ENCODE measurements at regions not wholly inside any gene's neighbourhood (a gene's known extent, or its start where the extent isn't known, plus 50 kb on each side); places are given as distances from the start of the nearest gene placed in this dataset.
"Not testable (repeated sequence)": the region's sequence is repeated elsewhere in the genome, so short reads cannot be mapped to it uniquely, and the experiment has no call there.

DNA sequence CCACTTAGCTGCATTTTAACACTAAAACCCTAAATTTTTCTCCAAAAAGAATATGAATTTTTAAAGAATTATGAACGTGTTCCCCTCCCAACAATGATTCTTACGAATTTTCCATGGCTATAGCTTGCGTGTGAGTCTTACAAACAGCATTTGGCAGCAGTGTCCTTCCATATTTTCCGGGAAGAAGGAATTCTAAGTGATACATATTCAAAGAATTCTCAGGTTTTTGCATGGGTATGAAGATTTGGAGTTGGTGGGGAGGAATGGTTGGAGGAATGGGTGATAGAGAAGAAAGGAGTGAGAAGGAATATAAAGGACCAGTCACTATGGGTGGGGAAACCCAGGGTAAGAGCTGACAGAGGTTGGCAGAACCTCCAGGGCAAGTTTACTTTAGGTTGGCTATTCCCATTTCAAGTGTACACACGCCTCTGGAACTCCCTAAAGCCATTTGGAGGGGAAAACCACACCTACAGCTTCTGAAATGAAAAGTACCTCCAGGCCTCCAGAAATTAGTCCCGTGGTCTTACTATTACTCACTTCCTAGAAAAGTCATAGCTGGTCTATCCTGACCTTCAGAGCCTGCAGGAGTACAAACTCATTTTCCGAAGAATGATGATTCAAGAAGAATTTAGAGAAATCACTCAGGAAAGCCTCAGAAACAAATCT, 420.8 kb upstream of the DIPK2B start:
- Histone ChIP-seq H3K27me3 (ENCODE audit: control insufficient read depth, insufficient read depth, low read length) (no peaks in the 10 kb centered on the region), H3K4me3 (ENCODE audit: low read depth, low read length) (no peak overlapping the region), H3K4me1 (ENCODE audit: control insufficient read depth, insufficient read depth, low read length) (no peaks in the 10 kb centered on the region), H3K9me3 (ENCODE audit: control insufficient read depth, insufficient read depth, low read length) (no peaks in the 10 kb centered on the region), H3K36me3 (ENCODE audit: control insufficient read depth, insufficient read depth, low read length) (no peaks in the 10 kb centered on the region), H3K9ac (ENCODE audit: low read depth, low read length) (no peak overlapping the region)

- Histone ChIP-seq H3K27me3 (ENCODE audit: control insufficient read depth, insufficient read depth, low read length) (no peaks in the 10 kb centered on the region), H3K9me3 (ENCODE audit: control insufficient read depth, insufficient read depth, low read length) (no peaks in the 10 kb centered on the region), H3K36me3 (ENCODE audit: control insufficient read depth, insufficient read depth, low read length) (no peaks in the 10 kb centered on the region), H3K4me3 (ENCODE audit: low read depth, low read length) (no peak overlapping the region), H3K9ac (ENCODE audit: low read depth, low read length) (no peak overlapping the region), H3K4me1 (ENCODE audit: control insufficient read depth, insufficient read depth, low read length) (no peaks in the 10 kb centered on the region)
Measured at GRCh38 chrX:45619290-45619689, 418.6 kb upstream of the DIPK2B start.

GRCh38 chrX:45615591-45615990, 414.9 kb upstream of the DIPK2B start:
- not testable (repeated sequence) for H3K27me3 ChIP-seq (ENCODE audit: control insufficient read depth, insufficient read depth, low read length); H3K36me3 ChIP-seq (ENCODE audit: control insufficient read depth, insufficient read depth, low read length); H3K9ac ChIP-seq (ENCODE audit: low read depth, low read length); H3K4me3 ChIP-seq (ENCODE audit: low read depth, low read length); H3K4me1 ChIP-seq (ENCODE audit: control insufficient read depth, insufficient read depth, low read length); H3K9me3 ChIP-seq (ENCODE audit: control insufficient read depth, insufficient read depth, low read length)

- H3K9me3 ChIP-seq (ENCODE audit: control insufficient read depth, insufficient read depth, low read length): no peaks in the 10 kb centered on the region
- no peak overlapping the region for H3K4me3 ChIP-seq (ENCODE audit: low read depth, low read length)
- no peaks in the 10 kb centered on the region for H3K36me3 ChIP-seq (ENCODE audit: control insufficient read depth, insufficient read depth, low read length)
- H3K27me3 ChIP-seq (ENCODE audit: control insufficient read depth, insufficient read depth, low read length): no peaks in the 10 kb centered on the region
- H3K4me1 ChIP-seq (ENCODE audit: control insufficient read depth, insufficient read depth, low read length): no peaks in the 10 kb centered on the region
- H3K9ac ChIP-seq (ENCODE audit: low read depth, low read length): no peak overlapping the region
Measured at GRCh38 chrX:45614853-45615252, 414.2 kb upstream of the DIPK2B start.

GRCh38 chrX:45602151-45602550, 401.5 kb upstream of the DIPK2B start:
- Histone ChIP-seq H3K9me3 (ENCODE audit: control insufficient read depth, insufficient read depth, low read length) (no peaks in the 10 kb centered on the region), H3K27me3 (ENCODE audit: control insufficient read depth, insufficient read depth, low read length) (no peaks in the 10 kb centered on the region), H3K4me3 (ENCODE audit: low read depth, low read length) (no peak overlapping the region), H3K36me3 (ENCODE audit: control insufficient read depth, insufficient read depth, low read length) (no peaks in the 10 kb centered on the region), H3K4me1 (ENCODE audit: control insufficient read depth, insufficient read depth, low read length) (peaks cover 9% of the 10 kb centered on the region), H3K9ac (ENCODE audit: low read depth, low read length) (no peak overlapping the region)

DNA sequence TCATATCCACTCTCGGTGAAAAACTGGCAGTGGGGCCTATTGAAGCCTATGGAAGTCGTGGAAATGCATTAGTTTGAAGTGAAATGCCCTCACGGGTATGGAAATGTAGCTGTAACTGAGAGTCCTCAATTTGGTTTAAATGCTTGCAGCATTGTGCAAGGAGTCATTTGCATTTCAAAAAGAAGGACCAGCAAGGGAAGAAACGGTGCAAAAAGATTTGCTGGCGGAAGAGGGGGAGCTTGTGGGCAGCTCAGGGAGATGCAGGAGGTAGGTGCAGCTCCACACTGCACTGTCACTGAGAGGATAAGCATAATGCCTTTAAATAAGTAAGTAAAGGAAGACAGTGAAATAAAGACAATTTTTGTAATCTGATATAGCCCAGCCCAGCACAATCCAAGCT, 400.4 kb upstream of the DIPK2B start:
- H3K9me3 ChIP-seq (ENCODE audit: control insufficient read depth, insufficient read depth, low read length): no peaks in the 10 kb centered on the region
- H3K36me3 ChIP-seq (ENCODE audit: control insufficient read depth, insufficient read depth, low read length): no peaks in the 10 kb centered on the region
- H3K4me1 ChIP-seq (ENCODE audit: control insufficient read depth, insufficient read depth, low read length): peaks cover 9% of the 10 kb centered on the region
- no peak overlapping the region for H3K9ac ChIP-seq (ENCODE audit: low read depth, low read length)
- H3K27me3 ChIP-seq (ENCODE audit: control insufficient read depth, insufficient read depth, low read length): no peaks in the 10 kb centered on the region
- H3K4me3 ChIP-seq (ENCODE audit: low read depth, low read length): no peak overlapping the region

GRCh38 chrX:45598861-45599260, 398.2 kb upstream of the DIPK2B start:
- Histone ChIP-seq H3K9me3 (ENCODE audit: control insufficient read depth, insufficient read depth, low read length) (no peaks in the 10 kb centered on the region), H3K27me3 (ENCODE audit: control insufficient read depth, insufficient read depth, low read length) (no peaks in the 10 kb centered on the region), H3K4me3 (ENCODE audit: low read depth, low read length) (no peak overlapping the region), H3K4me1 (ENCODE audit: control insufficient read depth, insufficient read depth, low read length) (peaks cover 9% of the 10 kb centered on the region), H3K9ac (ENCODE audit: low read depth, low read length) (no peak overlapping the region), H3K36me3 (ENCODE audit: control insufficient read depth, insufficient read depth, low read length) (no peaks in the 10 kb centered on the region)

DNA sequence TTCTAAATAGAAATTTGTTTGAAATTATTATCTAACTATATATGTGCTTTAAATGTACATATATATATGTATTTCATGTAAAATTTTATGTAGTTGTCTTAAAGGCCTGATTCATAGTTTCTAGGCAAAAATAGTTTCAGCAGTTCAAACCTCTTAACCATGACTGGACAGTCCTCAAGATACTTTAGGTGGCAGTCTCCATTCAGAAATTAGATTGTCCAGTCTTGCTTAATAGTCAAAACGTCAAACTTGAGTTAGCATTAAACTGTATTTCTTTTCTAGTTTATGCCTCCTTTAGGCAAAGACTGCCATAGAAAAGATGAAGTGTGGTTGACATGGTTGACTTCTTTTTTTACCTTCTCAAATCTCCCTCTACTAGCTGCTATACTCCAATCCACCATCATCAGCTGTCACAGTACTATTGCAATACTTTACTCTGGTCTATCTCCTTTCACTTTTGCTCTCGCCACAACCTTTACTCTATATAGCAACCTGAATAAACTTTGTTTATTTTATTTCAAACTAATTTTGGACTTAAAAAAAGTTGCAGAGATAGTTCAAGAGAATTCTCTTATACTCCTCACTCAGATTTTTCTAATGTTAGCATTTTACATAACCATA, 395.6 kb upstream of the DIPK2B start:
- H3K4me1 ChIP-seq (ENCODE audit: control insufficient read depth, insufficient read depth, low read length): peaks cover 7% of the 10 kb centered on the region
- H3K27me3 ChIP-seq (ENCODE audit: control insufficient read depth, insufficient read depth, low read length): no peaks in the 10 kb centered on the region
- H3K36me3 ChIP-seq (ENCODE audit: control insufficient read depth, insufficient read depth, low read length): no peaks in the 10 kb centered on the region
- H3K4me3 ChIP-seq (ENCODE audit: low read depth, low read length): no peak overlapping the region
- H3K9me3 ChIP-seq (ENCODE audit: control insufficient read depth, insufficient read depth, low read length): no peaks in the 10 kb centered on the region
- H3K9ac ChIP-seq (ENCODE audit: low read depth, low read length): no peak overlapping the region

DNA sequence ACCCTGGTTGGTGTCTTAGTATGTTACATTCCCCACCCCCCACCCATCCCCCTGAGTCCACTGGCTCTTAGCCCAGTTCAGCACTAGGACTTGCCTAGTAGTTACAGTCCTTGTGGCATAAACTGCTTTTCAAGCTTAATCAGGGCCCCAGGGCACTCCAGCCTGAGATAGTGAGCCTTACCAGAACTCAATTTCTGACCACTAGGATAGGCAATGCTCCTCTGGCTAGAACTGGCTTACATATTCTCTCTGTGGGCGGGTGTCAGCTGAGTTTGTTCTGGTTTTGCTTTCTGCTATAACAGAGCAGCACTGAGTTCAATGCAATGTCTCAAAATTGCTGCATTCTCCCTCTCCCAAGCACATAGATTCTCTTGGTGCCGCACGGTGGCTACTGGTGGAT, 391.4 kb upstream of the DIPK2B start:
- Histone ChIP-seq H3K4me1 (ENCODE audit: control insufficient read depth, insufficient read depth, low read length) (no peaks in the 10 kb centered on the region), H3K9ac (ENCODE audit: low read depth, low read length) (no peak overlapping the region), H3K27me3 (ENCODE audit: control insufficient read depth, insufficient read depth, low read length) (no peaks in the 10 kb centered on the region), H3K4me3 (ENCODE audit: low read depth, low read length) (no peak overlapping the region), H3K36me3 (ENCODE audit: control insufficient read depth, insufficient read depth, low read length) (no peaks in the 10 kb centered on the region), H3K9me3 (ENCODE audit: control insufficient read depth, insufficient read depth, low read length) (no peaks in the 10 kb centered on the region)

DNA sequence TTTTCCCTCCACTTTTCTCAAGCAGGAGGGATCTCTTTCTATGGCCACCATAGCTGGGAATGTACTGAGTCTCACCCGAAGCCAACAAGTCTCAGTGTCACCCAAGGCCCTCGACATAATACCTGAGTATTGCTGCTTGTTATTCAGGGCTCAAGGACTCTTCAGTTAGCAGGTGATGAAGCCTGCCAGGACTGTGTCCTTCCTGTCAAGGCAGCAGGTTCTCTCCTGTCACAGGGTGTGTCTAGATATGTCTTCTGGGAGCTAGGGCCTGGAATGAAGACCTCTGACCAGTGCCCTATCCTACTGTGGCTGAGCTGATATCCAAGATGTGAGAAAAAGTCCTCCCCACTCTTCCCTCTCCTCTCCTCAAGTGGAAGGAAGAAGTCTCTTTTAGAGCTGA, 391.0 kb upstream of the DIPK2B start:
- Histone ChIP-seq H3K9ac (ENCODE audit: low read depth, low read length) (no peak overlapping the region), H3K4me1 (ENCODE audit: control insufficient read depth, insufficient read depth, low read length) (no peaks in the 10 kb centered on the region), H3K9me3 (ENCODE audit: control insufficient read depth, insufficient read depth, low read length) (no peaks in the 10 kb centered on the region), H3K36me3 (ENCODE audit: control insufficient read depth, insufficient read depth, low read length) (no peaks in the 10 kb centered on the region), H3K27me3 (ENCODE audit: control insufficient read depth, insufficient read depth, low read length) (no peaks in the 10 kb centered on the region), H3K4me3 (ENCODE audit: low read depth, low read length) (no peak overlapping the region)

DNA sequence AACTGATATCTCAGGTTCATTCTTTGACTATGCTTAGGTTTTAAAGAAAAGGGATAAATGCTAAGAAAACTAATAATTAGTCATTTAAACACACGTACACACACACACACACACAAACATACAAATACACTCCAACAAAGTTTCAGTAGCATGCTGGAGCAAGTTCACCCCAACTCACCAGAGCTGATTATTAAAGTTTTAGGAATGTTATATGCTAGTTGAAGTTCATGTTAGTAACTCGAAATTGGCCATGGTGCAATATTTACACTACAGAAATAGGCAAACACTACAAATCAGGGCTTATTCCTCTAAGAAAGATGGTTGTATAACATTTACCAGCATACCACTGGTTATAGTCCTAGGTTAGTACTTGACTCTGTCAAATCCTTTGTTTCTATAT, 384.0 kb upstream of the DIPK2B start:
- H3K4me3 ChIP-seq (ENCODE audit: low read depth, low read length): no peak overlapping the region
- no peaks in the 10 kb centered on the region for H3K36me3 ChIP-seq (ENCODE audit: control insufficient read depth, insufficient read depth, low read length)
- H3K27me3 ChIP-seq (ENCODE audit: control insufficient read depth, insufficient read depth, low read length): no peaks in the 10 kb centered on the region
- no peak overlapping the region for H3K9ac ChIP-seq (ENCODE audit: low read depth, low read length)
- H3K9me3 ChIP-seq (ENCODE audit: control insufficient read depth, insufficient read depth, low read length): no peaks in the 10 kb centered on the region
- no peaks in the 10 kb centered on the region for H3K4me1 ChIP-seq (ENCODE audit: control insufficient read depth, insufficient read depth, low read length)

- H3K27me3 ChIP-seq (ENCODE audit: control insufficient read depth, insufficient read depth, low read length): no peaks in the 10 kb centered on the region
- no peak overlapping the region for H3K4me3 ChIP-seq (ENCODE audit: low read depth, low read length)
- H3K9me3 ChIP-seq (ENCODE audit: control insufficient read depth, insufficient read depth, low read length): no peaks in the 10 kb centered on the region
- no peaks in the 10 kb centered on the region for H3K36me3 ChIP-seq (ENCODE audit: control insufficient read depth, insufficient read depth, low read length)
- H3K4me1 ChIP-seq (ENCODE audit: control insufficient read depth, insufficient read depth, low read length): no peaks in the 10 kb centered on the region
- no peak overlapping the region for H3K9ac ChIP-seq (ENCODE audit: low read depth, low read length)
Measured at GRCh38 chrX:45577361-45577760, 376.7 kb upstream of the DIPK2B start.
